Ascending aorta (tissue), 2 donors: ENCODE measurements at regions not wholly inside any gene's neighbourhood (a gene's known extent, or its start where the extent isn't known, plus 50 kb on each side); places are given as distances from the start of the nearest gene placed in this dataset.

Source experiments
- DNase-seq, 2 donors: peaks; one replicate each; pipeline ENCODE4 v3.0.0-alpha.2; 2019; ENCODE audit warnings: low spot score in 2 of 2
- H3K27ac ChIP-seq, 2 donors: fragments of 200-600 bp; sonication (generic); one replicate each; pipeline ENCODE4 v1.5.1; 2016 to 2017; ENCODE audit warnings: mild to moderate bottlenecking in 1 of 2
- H3K27me3 ChIP-seq: fragments of 200-600 bp; sonication (generic); one replicate; pipeline ENCODE4 v1.5.1; 2017
- H3K36me3 ChIP-seq, 2 donors: fragments of 200-600 bp; sonication (generic); one replicate each; pipeline ENCODE4 v1.5.1; 2016
- H3K4me1 ChIP-seq, 2 donors: fragments of 200-600 bp; sonication (generic); one replicate each; pipeline ENCODE4 v1.5.1; 2016 to 2017; ENCODE audit warnings: mild to moderate bottlenecking in 1 of 2
- H3K4me3 ChIP-seq, 2 donors: fragments of 200-600 bp; sonication (generic); one replicate each; pipeline ENCODE4 v1.5.1; 2016 to 2017; ENCODE audit warnings: mild to moderate bottlenecking in 1 of 2
- H3K9me3 ChIP-seq, 2 donors: fragments of 200-600 bp; sonication (generic); one replicate each; pipeline ENCODE4 v1.5.1; 2016
- intact Hi-C: fragments of 100-400 bp; cut with DNase I; formaldehyde crosslinking; loops from one replicate; pipeline ENCODE4 v1.15.1; 2023
- TF ChIP-seq, protein P1 (sequence below), 3 experiments: fragments of 200-600 bp in 2 of 3; fragments of 450-650 bp in 1 of 3; sonication (generic) in 2 of 3; IDR thresholded peaks; one replicate each; pipeline ENCODE4 v1.5.1; 2016 to 2019; ENCODE audit warnings: antibody characterized with exemption in 3 of 3, mild to moderate bottlenecking in 1 of 3, moderate library complexity in 1 of 3

DNA sequence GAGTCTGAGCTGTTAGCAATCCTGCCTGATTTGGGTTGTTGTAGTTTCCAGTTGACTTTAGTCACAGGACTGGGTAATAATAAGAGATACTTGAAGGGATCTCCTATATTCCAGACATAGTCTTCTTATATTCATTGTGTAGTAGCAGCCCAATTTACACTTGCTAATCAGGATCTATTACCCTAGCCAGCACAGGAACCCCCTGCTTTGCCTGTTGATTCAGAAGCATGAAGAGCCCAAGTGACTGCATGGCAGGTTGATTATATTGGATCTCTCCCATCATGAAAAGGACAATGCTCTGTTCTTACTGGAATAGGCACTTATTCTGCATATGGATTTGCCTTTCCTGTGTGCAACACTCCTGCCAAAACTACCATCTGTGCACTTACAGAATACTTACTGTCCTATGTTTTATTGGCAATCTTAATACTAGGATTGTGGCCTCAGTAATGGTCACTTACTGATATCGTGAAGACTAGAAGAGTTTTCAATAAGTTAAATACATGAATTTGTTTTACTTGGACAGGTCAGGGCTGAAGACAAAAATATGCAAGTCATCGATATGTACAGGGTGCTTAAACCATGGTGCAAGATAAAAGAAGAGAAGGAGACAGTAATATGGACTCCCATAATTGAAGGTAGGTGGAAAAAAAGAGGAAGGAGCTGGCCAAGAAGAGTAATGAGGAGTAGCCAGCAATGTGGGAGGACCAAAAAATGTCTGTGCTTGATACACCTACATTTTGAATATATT is 304.1 kb downstream of the MCTP2 start:
- DNase-seq = no peak
- H3K36me3 ChIP-seq = no peaks in the 10 kb centered on the region
- H3K9me3 ChIP-seq = no peaks in the 10 kb centered on the region
- H3K27me3 ChIP-seq = no peaks in the 10 kb centered on the region
- no peak overlapping the region for H3K4me3 ChIP-seq
- no peak overlapping the region for H3K27ac ChIP-seq
- no peaks in the 10 kb centered on the region for H3K4me1 ChIP-seq
- TF ChIP-seq, protein P1, sequence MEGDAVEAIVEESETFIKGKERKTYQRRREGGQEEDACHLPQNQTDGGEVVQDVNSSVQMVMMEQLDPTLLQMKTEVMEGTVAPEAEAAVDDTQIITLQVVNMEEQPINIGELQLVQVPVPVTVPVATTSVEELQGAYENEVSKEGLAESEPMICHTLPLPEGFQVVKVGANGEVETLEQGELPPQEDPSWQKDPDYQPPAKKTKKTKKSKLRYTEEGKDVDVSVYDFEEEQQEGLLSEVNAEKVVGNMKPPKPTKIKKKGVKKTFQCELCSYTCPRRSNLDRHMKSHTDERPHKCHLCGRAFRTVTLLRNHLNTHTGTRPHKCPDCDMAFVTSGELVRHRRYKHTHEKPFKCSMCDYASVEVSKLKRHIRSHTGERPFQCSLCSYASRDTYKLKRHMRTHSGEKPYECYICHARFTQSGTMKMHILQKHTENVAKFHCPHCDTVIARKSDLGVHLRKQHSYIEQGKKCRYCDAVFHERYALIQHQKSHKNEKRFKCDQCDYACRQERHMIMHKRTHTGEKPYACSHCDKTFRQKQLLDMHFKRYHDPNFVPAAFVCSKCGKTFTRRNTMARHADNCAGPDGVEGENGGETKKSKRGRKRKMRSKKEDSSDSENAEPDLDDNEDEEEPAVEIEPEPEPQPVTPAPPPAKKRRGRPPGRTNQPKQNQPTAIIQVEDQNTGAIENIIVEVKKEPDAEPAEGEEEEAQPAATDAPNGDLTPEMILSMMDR (IDR thresholded peaks at IDR 0.05) = no peak
- intact Hi-C loops = no loop called here

DNA sequence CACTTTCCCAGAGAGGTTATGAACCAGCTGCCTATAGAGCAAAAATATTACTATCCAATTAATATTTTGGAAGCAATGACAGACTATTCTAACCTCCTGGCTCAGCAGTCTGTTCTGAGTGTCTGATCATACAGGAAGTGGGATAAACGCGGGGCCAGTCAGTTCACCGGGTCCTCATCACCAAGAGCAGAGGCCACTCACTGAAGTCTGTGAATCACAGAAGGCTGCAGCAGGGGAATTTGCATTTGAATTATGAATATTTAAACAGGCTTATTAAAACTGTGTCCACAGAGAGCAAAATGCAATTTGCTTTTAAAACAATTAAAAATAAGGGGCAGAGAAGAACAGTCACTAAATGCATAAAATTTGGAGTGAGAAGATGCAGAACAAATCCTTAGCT is 305.2 kb downstream of the MCTP2 start:
- Histone ChIP-seq H3K27me3 (no peaks in the 10 kb centered on the region), H3K36me3 (no peaks in the 10 kb centered on the region), H3K9me3 (no peaks in the 10 kb centered on the region), H3K4me1 (no peaks in the 10 kb centered on the region), H3K4me3 (no peak overlapping the region), H3K27ac (no peak overlapping the region)
- intact Hi-C loops = no loop called here
- TF ChIP-seq, protein P1 (IDR thresholded peaks at IDR 0.05) = no peak
- DNase-seq = no peak

DNA sequence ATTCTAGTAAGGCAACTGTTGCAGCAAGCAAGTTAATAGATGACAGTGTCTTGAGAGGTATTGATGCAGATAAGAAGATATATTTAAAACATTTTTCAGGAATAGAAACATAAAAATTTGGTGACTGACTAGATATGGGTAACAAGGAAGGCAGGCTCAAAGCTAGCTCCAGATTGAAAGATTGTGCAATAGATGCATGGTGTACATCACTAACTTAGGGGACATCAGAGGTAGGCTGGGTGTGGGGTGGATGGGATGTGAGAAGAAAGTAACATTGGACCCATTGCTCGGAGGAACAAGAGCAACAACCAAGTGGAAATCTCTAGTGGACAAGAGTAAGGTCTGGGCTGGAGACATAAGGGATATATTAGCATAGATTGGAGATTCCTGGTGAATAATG is 306.9 kb downstream of the MCTP2 start:
- Histone ChIP-seq H3K4me1 (no peaks in the 10 kb centered on the region), H3K4me3 (no peak overlapping the region), H3K36me3 (no peaks in the 10 kb centered on the region), H3K27me3 (no peaks in the 10 kb centered on the region), H3K9me3 (no peaks in the 10 kb centered on the region), H3K27ac (no peak overlapping the region)
- intact Hi-C loops = no loop called here
- TF ChIP-seq, protein P1 (IDR thresholded peaks at IDR 0.05) = no peak
- no peak for DNase-seq

DNA sequence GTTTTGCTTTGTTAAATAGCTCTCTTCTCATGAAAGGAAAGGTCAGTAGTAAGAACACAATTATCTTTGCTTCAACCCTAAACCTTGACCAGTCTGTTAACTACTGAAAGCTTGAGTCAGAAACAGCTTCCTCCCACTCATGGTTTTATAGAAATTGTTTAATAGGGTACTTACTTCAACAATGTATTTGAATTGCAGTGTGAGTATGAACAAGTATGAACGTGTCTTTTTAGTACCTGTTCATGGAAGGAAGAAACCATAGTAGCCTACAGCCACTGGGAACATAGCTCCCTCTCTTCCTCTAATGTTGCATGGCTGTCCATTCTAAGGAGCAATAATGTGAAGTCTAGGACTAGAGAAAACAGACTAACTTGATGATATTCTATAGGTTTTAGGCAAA is 311.0 kb downstream of the MCTP2 start:
- Histone ChIP-seq H3K4me1 (no peaks in the 10 kb centered on the region), H3K36me3 (no peaks in the 10 kb centered on the region), H3K27ac (no peak overlapping the region), H3K27me3 (no peaks in the 10 kb centered on the region), H3K9me3 (no peaks in the 10 kb centered on the region), H3K4me3 (no peak overlapping the region)
- TF ChIP-seq, protein P1 (IDR thresholded peaks at IDR 0.05) = no peak
- DNase-seq = no peak
- intact Hi-C loops = no loop called here

DNA sequence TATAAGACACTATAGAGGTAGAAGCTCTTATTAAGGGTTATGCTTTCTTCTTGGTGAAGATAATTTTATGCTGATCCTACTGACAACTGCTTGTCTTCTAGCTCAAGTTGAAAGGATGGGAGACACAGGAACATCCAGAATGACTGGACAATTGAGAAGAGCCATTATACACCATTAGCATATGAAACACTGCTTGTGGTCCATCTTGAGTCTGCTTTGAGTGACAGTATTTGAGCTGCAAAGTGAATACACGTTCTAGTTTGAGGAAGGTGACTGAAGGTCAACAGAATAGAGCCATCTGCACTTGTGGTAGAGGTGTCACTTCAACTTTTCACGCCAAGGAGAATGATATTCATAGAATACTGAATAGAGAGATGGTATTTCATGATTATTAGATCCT is 315.4 kb downstream of the MCTP2 start:
- H3K4me3 ChIP-seq = no peak overlapping the region
- no peaks in the 10 kb centered on the region for H3K9me3 ChIP-seq
- H3K27ac ChIP-seq = no peak overlapping the region
- H3K27me3 ChIP-seq = no peaks in the 10 kb centered on the region
- intact Hi-C loops = no loop called here
- DNase-seq = no peak
- TF ChIP-seq, protein P1 (IDR thresholded peaks at IDR 0.05) = no peak
- no peaks in the 10 kb centered on the region for H3K36me3 ChIP-seq
- no peaks in the 10 kb centered on the region for H3K4me1 ChIP-seq

DNA sequence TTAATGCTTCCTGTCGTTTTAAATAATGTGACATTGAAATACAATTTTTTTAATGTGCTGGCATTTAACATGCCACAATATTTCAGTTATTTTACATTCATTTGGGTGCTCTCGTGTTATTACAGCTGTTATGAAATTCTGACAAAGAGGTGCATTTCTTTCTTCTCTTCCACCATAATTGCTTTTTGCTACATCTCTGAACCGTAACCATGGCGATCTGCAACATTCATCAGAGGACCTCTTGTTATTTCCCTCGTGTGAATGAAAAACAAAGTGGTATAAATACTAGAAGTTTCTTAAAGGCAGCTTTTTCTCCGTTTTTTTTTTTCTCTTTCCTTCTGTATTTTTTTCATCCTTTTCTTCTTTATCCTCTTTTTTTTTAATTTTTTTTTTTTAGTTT is 316.4 kb downstream of the MCTP2 start:
- Histone ChIP-seq H3K27me3 (no peaks in the 10 kb centered on the region), H3K4me1 (no peaks in the 10 kb centered on the region), H3K36me3 (no peaks in the 10 kb centered on the region), H3K4me3 (no peak overlapping the region), H3K27ac (no peak overlapping the region), H3K9me3 (no peaks in the 10 kb centered on the region)
- DNase-seq = no peak
- TF ChIP-seq, protein P1 (IDR thresholded peaks at IDR 0.05) = no peak
- intact Hi-C loops = no loop called here
